K562 (cell line): ENCODE measurements at regions not wholly inside any gene's neighbourhood (a gene's known extent, or its start where the extent isn't known, plus 50 kb on each side); places are given as distances from the start of the nearest gene placed in this dataset.
A peak's percentile ranks its signal among the peaks of the same experiment; 100 is the strongest.

Experiments used
- ASH1L ChIP-seq: fragments of 450-650 bp; IDR thresholded peaks from 2 replicates; pipeline ENCODE4 v1.6.1; 2018; ENCODE audit warnings: borderline replicate concordance, mild to moderate bottlenecking, low read depth; ENCODE audit not compliant: partially characterized antibody
- EP300 ChIP-seq: IDR thresholded peaks from 2 replicates; pipeline ENCODE4 v1.6.1; 2012; ENCODE audit warnings: low read length, improper control_type of control experiment
- ETS2 ChIP-seq: IDR thresholded peaks from 2 replicates; pipeline ENCODE4 v1.6.1; 2016; ENCODE audit warnings: borderline replicate concordance, missing genetic modification characterization, mild to moderate bottlenecking, moderate library complexity, missing compliant biosample characterization; ENCODE audit not compliant: poor library complexity, severe bottlenecking
- EZH2 ChIP-seq: IDR thresholded peaks from 2 replicates; pipeline ENCODE4 v1.6.1; 2012; ENCODE audit warnings: low read depth, mild to moderate bottlenecking, inconsistent platforms, low read length, borderline replicate concordance
- JUN ChIP-seq, 2 experiments: sonication (generic) in 1 of 2; formaldehyde crosslinking in 1 of 2; IDR thresholded peaks; 2 replicates each; pipeline versions ENCODE4 v1.6.1 to v1.8.0; 2012 to 2022; ENCODE audit warnings: borderline replicate concordance in 2 of 2, mild to moderate bottlenecking in 2 of 2, improper control_type of control experiment in 1 of 2, low read depth in 1 of 2, low read length in 1 of 2, missing genetic modification reagents in 1 of 2
- LEF1 ChIP-seq: fragments of 450-650 bp; IDR thresholded peaks from 2 replicates; pipeline ENCODE4 v1.6.1; 2016; ENCODE audit warnings: mild to moderate bottlenecking
- NR2C2 ChIP-seq, 2 experiments: fragments of 200-800 bp in 1 of 2; sonication (Bioruptor generic) in 1 of 2; sonication (generic) in 1 of 2; formaldehyde crosslinking in 1 of 2; IDR thresholded peaks; 2 replicates each; pipeline versions ENCODE4 v1.6.1 to v1.8.0; 2016 to 2022; ENCODE audit warnings: mild to moderate bottlenecking in 1 of 2, missing compliant biosample characterization in 1 of 2, missing genetic modification characterization in 1 of 2, missing genetic modification reagents in 1 of 2
- RAD21 ChIP-seq, 2 experiments: fragments of 250-450 bp in 1 of 2; fragments of 450-650 bp in 1 of 2; sonication (Bioruptor Pico) in 1 of 2; formaldehyde crosslinking in 1 of 2; IDR thresholded peaks in 1 of 2; conservative IDR thresholded peaks in 1 of 2; 2 replicates each; pipeline versions ENCODE4 v1.4.0 to v1.8.0; 2020 to 2022; ENCODE audit warnings: mild to moderate bottlenecking in 2 of 2, moderate library complexity in 1 of 2
- SRSF1 ChIP-seq: fragments of 200-400 bp; formaldehyde crosslinking; IDR thresholded peaks from 2 replicates; pipeline ENCODE4 v1.6.1; 2017; ENCODE audit warnings: mild to moderate bottlenecking, low read depth, low read length, moderate library complexity
- TAF1 ChIP-seq: IDR thresholded peaks from 2 replicates; pipeline ENCODE4 v1.6.1; 2011; ENCODE audit warnings: mild to moderate bottlenecking, low read length, moderate library complexity; ENCODE audit not compliant: insufficient read depth, control insufficient read depth, severe bottlenecking; ENCODE audit errors: extremely low read depth
- ZKSCAN8 ChIP-seq: fragments of 200-800 bp; sonication (Bioruptor generic); IDR thresholded peaks from 2 replicates; pipeline ENCODE4 v1.6.1; 2016; ENCODE audit warnings: missing genetic modification characterization, missing compliant biosample characterization
- TF ChIP-seq, protein P1 (sequence below): fragments of 450-650 bp; formaldehyde crosslinking; IDR thresholded peaks from 2 replicates; pipeline ENCODE4 v1.4.0; 2022; ENCODE audit warnings: missing genetic modification characterization
- TF ChIP-seq, protein P2 (sequence below): sonication (generic); formaldehyde crosslinking; IDR thresholded peaks from 2 replicates; pipeline ENCODE4 v1.8.0; 2023; ENCODE audit warnings: mild to moderate bottlenecking, missing genetic modification reagents

DNA sequence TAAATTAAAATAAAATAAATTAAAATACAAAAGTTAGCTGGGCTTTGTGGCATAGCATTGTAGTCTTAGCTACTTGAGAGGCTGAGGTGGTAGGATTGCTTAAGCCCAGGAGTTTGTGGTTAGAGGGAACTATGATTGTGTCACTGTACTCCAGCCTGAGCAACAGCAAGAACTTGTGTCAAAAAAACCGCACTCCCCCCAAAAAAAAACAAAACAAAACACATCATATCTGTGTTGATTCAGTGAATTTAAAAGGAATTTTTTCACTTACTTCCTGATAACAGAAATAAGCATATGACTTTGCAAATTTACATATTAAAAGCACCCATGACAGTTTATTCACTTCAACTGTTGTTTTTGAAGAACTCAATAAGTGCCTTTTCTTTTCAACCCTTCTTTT lies 68.1 kb upstream of the PELI1 start:
- TF ChIP-seq, protein P1, sequence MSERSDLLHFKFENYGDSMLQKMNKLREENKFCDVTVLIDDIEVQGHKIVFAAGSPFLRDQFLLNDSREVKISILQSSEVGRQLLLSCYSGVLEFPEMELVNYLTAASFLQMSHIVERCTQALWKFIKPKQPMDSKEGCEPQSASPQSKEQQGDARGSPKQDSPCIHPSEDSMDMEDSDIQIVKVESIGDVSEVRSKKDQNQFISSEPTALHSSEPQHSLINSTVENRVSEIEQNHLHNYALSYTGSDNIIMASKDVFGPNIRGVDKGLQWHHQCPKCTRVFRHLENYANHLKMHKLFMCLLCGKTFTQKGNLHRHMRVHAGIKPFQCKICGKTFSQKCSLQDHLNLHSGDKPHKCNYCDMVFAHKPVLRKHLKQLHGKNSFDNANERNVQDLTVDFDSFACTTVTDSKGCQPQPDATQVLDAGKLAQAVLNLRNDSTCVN (CRISPR knock-in tag), result no peak
- TF ChIP-seq EZH2 (no peak), ZKSCAN8 (CRISPR knock-in tag) (no peak), SRSF1 (no peak), EP300 (peak; percentile 41; the same call in 1 of the 2 replicates), JUN (IDR thresholded peaks at IDR 0.05; ENCODE audit: borderline replicate concordance, low read depth, low read length) (no peak), JUN (CRISPR knock-in tag; IDR thresholded peaks at IDR 0.05; ENCODE audit: borderline replicate concordance) (no peak), TAF1 (no peak), NR2C2 (CRISPR knock-in tag; IDR thresholded peaks at IDR 0.05) (no peak), NR2C2 (tag; IDR thresholded peaks at IDR 0.05) (no peak), ASH1L (no peak), LEF1 (peak; percentile 23; the same call in 1 of the 2 replicates), RAD21 (CRISPR knock-in tag; conservative IDR thresholded peaks at IDR 0.05 in 1 of 2, IDR thresholded peaks at IDR 0.05 in 1 of 2) (no peak), ETS2 (tag) (no peak)
- TF ChIP-seq, protein P2, sequence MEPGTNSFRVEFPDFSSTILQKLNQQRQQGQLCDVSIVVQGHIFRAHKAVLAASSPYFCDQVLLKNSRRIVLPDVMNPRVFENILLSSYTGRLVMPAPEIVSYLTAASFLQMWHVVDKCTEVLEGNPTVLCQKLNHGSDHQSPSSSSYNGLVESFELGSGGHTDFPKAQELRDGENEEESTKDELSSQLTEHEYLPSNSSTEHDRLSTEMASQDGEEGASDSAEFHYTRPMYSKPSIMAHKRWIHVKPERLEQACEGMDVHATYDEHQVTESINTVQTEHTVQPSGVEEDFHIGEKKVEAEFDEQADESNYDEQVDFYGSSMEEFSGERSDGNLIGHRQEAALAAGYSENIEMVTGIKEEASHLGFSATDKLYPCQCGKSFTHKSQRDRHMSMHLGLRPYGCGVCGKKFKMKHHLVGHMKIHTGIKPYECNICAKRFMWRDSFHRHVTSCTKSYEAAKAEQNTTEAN (CRISPR knock-in tag), result no peak
